OCI-LY7 (cell line): ENCODE measurements at regions not wholly inside any gene's neighbourhood (a gene's known extent, or its start where the extent isn't known, plus 50 kb on each side); places are given as distances from the start of the nearest gene placed in this dataset.

Source experiments
- BruUV-seq: library from RNA; stranded (reverse); fragments of 400-500 nt; replicated peaks from 2 replicates; lab custom pipeline; 2021; lab: Mats Ljungman, UMichigan
- CTCF ChIA-PET: fragments of 300-600 bp; sonication (Branson Sonifier 250); formaldehyde crosslinking; loops from one replicate; lab custom pipeline; 2022; ENCODE audit warnings: antibody characterized with exemption; ENCODE audit not compliant: unreplicated experiment; lab: Charles Lee
- POLR2A ChIA-PET: fragments of 300-600 bp; sonication (Branson Sonifier 250); formaldehyde crosslinking; loops from one replicate; lab custom pipeline; 2022; ENCODE audit warnings: antibody characterized with exemption; lab: Charles Lee
- DNase-seq: peaks from one replicate; pipeline ENCODE4 v3.0.0-alpha.2; 2015; ENCODE audit warnings: low spot score
- H2AFZ ChIP-seq: fragments of 200-600 bp; sonication (generic), shearing (Covaris generic); 2 replicates; pipeline ENCODE4 v1.6.1; 2014; ENCODE audit warnings: mild to moderate bottlenecking, antibody characterized with exemption, low read length, moderate library complexity
- H3K27ac ChIP-seq: fragments of 200-600 bp; sonication (generic); 2 replicates; pipeline ENCODE4 v1.5.1; 2014; ENCODE audit warnings: mixed run types, low read depth, mild to moderate bottlenecking, moderate library complexity, low read length, inconsistent platforms; ENCODE audit not compliant: poor library complexity, severe bottlenecking
- H3K36me3 ChIP-seq: fragments of 200-600 bp; sonication (generic); 2 replicates; pipeline ENCODE4 v1.6.1; 2014; ENCODE audit warnings: mild to moderate bottlenecking, antibody characterized with exemption, low read length, moderate library complexity, mixed read lengths; ENCODE audit not compliant: insufficient read depth
- H3K4me1 ChIP-seq: fragments of 200-600 bp; sonication (generic); 2 replicates; pipeline ENCODE4 v1.5.1; 2014; ENCODE audit warnings: mild to moderate bottlenecking, low read length; ENCODE audit not compliant: insufficient read depth, poor library complexity, severe bottlenecking
- H3K4me2 ChIP-seq: fragments of 200-600 bp; sonication (generic); 2 replicates; pipeline ENCODE4 v1.6.1; 2014; ENCODE audit warnings: mild to moderate bottlenecking, low read length
- H3K4me3 ChIP-seq: fragments of 200-600 bp; sonication (generic); 2 replicates; pipeline ENCODE4 v1.5.1; 2014; ENCODE audit warnings: mild to moderate bottlenecking, low read depth, low read length; ENCODE audit not compliant: poor library complexity, severe bottlenecking
- H3K79me2 ChIP-seq: fragments of 200-600 bp; sonication (generic); 2 replicates; pipeline ENCODE4 v1.6.1; 2016; ENCODE audit warnings: low read depth, mild to moderate bottlenecking, low read length, moderate library complexity, mixed read lengths; ENCODE audit not compliant: insufficient read depth
- H3K9me2 ChIP-seq: fragments of 200-600 bp; sonication (generic); 2 replicates; pipeline ENCODE4 v1.6.1; 2016; ENCODE audit warnings: mild to moderate bottlenecking, low read length, mixed read lengths; ENCODE audit not compliant: insufficient read depth
- H3K9me3 ChIP-seq: fragments of 200-600 bp; sonication (generic); 2 replicates; pipeline ENCODE4 v1.6.1; 2014; ENCODE audit warnings: mild to moderate bottlenecking, mixed run types, low read length, mixed read lengths
- H4K20me1 ChIP-seq: fragments of 200-600 bp; sonication (generic); 2 replicates; pipeline ENCODE4 v1.6.1; 2014; ENCODE audit warnings: mild to moderate bottlenecking, antibody characterized with exemption, low read length, moderate library complexity, mixed read lengths; ENCODE audit not compliant: insufficient read depth
- EZH2phosphoT487 ChIP-seq: fragments of 200-600 bp; sonication (generic); IDR thresholded peaks from 2 replicates; pipeline ENCODE4 v1.6.1; 2018; ENCODE audit warnings: low read depth, borderline replicate concordance, mild to moderate bottlenecking, mixed run types, antibody characterized with exemption, low read length, moderate library complexity, mixed read lengths
- intact Hi-C: fragments of 100-400 bp; cut with micrococcal nuclease; formaldehyde crosslinking; loops from one replicate; pipeline ENCODE4 v1.10.0; 2022; ENCODE audit not compliant: unreplicated experiment
- TF ChIP-seq, protein P1 (sequence below): fragments of 200-600 bp; sonication (generic); conservative IDR thresholded peaks from 2 replicates; pipeline ENCODE4 v1.5.1; 2014; ENCODE audit warnings: mild to moderate bottlenecking, antibody characterized with exemption, low read length, moderate library complexity, mixed read lengths

DNA sequence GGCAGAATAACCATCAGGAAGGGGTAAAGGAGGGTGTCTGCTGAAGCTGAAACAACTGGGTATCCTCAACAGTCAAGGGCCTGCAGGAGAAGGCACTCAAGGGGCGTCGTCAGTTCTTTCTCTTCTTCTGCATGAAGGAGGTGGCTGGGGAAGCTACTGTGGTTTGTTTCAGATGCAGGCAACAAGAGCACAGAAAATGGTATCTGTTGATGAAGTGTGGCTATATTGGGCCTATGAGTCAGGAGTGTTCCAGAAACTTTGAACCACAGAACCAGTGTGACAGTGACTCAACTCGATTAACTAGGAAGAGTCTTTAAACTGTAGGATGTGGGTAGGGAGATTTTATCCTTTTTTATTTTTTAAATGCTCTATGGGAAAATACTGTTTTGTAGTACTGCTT lies 686.3 kb downstream of the FGF9 start:
- ChIA-PET POLR2A (no interaction called here), CTCF (no interaction called here)
- Histone ChIP-seq H3K36me3 (no peaks in the 10 kb centered on the region), H3K9me3 (0 out of 2 replicates have a peak, but pooled peaks cover 10% of the 10 kb centered on the region), H3K4me3 (no peak overlapping the region), H3K9me2 (no peaks in the 10 kb centered on the region), H3K4me1 (no peaks in the 10 kb centered on the region), H3K27ac (no peak overlapping the region), H3K79me2 (no peaks in the 10 kb centered on the region), H3K4me2 (no peak overlapping the region), H4K20me1 (no peaks in the 10 kb centered on the region), H2AFZ (no peak overlapping the region)
- BruUV-seq, result no TSS peak
- DNase-seq, result no peak
- intact Hi-C loops, result no loop called here
- TF ChIP-seq EZH2phosphoT487, result no peak
- TF ChIP-seq, protein P1, sequence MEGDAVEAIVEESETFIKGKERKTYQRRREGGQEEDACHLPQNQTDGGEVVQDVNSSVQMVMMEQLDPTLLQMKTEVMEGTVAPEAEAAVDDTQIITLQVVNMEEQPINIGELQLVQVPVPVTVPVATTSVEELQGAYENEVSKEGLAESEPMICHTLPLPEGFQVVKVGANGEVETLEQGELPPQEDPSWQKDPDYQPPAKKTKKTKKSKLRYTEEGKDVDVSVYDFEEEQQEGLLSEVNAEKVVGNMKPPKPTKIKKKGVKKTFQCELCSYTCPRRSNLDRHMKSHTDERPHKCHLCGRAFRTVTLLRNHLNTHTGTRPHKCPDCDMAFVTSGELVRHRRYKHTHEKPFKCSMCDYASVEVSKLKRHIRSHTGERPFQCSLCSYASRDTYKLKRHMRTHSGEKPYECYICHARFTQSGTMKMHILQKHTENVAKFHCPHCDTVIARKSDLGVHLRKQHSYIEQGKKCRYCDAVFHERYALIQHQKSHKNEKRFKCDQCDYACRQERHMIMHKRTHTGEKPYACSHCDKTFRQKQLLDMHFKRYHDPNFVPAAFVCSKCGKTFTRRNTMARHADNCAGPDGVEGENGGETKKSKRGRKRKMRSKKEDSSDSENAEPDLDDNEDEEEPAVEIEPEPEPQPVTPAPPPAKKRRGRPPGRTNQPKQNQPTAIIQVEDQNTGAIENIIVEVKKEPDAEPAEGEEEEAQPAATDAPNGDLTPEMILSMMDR, result no peak

- H3K4me1 ChIP-seq, result no peaks in the 10 kb centered on the region
- intact Hi-C loops, result no loop called here
- peaks cover 8% of the 10 kb centered on the region; the same call in 1 of the 2 replicates for H3K9me3 ChIP-seq
- H3K4me3 ChIP-seq, result no peak overlapping the region
- no peak overlapping the region for H3K4me2 ChIP-seq
- no peaks in the 10 kb centered on the region for H3K36me3 ChIP-seq
- no peaks in the 10 kb centered on the region for H4K20me1 ChIP-seq
- H3K27ac ChIP-seq, result no peak overlapping the region
- DNase-seq, result no peak
- H3K79me2 ChIP-seq, result no peaks in the 10 kb centered on the region
- TF ChIP-seq, protein P1, result no peak
- TF ChIP-seq EZH2phosphoT487, result no peak
- no peak overlapping the region for H2AFZ ChIP-seq
- CTCF ChIA-PET, result no interaction called here
- BruUV-seq, result no TSS peak
- no peaks in the 10 kb centered on the region for H3K9me2 ChIP-seq
- POLR2A ChIA-PET, result no interaction called here
Observed at GRCh38 chr13:22369090-22369489, 698.2 kb downstream of the FGF9 start.

DNA sequence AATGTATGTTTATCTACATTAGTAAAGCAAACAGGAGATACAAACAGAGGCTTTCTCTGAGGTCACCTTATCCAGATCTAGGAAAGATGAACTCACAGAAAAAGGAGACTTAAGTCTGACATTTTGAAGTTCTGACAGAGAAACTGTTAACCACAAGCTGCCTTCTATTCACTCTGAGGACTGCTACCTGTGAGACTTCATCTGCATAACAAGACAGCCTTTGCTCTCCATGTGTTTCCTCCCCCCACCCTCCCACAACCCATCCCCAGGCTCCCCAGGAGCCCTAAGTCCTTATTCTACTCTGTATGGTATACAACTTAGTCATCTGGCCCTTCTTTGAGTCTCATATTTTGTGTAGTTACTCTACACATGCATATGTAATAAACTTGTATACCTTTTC lies 699.0 kb downstream of the FGF9 start:
- Histone ChIP-seq H3K9me2 (no peaks in the 10 kb centered on the region), H3K4me1 (no peaks in the 10 kb centered on the region), H3K4me2 (no peak overlapping the region), H3K79me2 (no peaks in the 10 kb centered on the region), H3K36me3 (no peaks in the 10 kb centered on the region), H3K4me3 (no peak overlapping the region), H4K20me1 (no peaks in the 10 kb centered on the region), H2AFZ (no peak overlapping the region), H3K27ac (no peak overlapping the region), H3K9me3 (peaks cover 8% of the 10 kb centered on the region; the same call in 1 of the 2 replicates)
- ChIA-PET CTCF (no interaction called here), POLR2A (no interaction called here)
- intact Hi-C loops, result no loop called here
- no TSS peak for BruUV-seq
- no peak for DNase-seq
- TF ChIP-seq EZH2phosphoT487, result no peak
- TF ChIP-seq, protein P1, result no peak
